Colonic mucosa (tissue), 4 donors: ENCODE measurements at regions not wholly inside any gene's neighbourhood (a gene's known extent, or its start where the extent isn't known, plus 50 kb on each side); places are given as distances from the start of the nearest gene placed in this dataset.

Experiments
- DNase-seq: peaks from one replicate; pipeline ENCODE4 v3.0.0-alpha.2; 2020
- H3K27ac ChIP-seq: fragments of 200-600 bp; one replicate; pipeline ENCODE4 v1.8.0; 2021
- H3K27me3 ChIP-seq: fragments of 200-600 bp; one replicate; pipeline ENCODE4 v1.8.0; 2021
- H3K36me3 ChIP-seq: fragments of 200-600 bp; one replicate; pipeline ENCODE4 v1.8.0; 2021
- H3K4me1 ChIP-seq: fragments of 200-600 bp; one replicate; pipeline ENCODE4 v1.8.0; 2021; ENCODE audit warnings: mild to moderate bottlenecking
- H3K4me3 ChIP-seq: fragments of 200-600 bp; one replicate; pipeline ENCODE4 v1.8.0; 2021
- H3K9ac ChIP-seq, 2 donors: one replicate each; pipeline ENCODE4 v1.7.0; 2013; ENCODE audit warnings: control low read depth in 2 of 2, low read depth in 2 of 2, low read length in 2 of 2
- H3K9me3 ChIP-seq: fragments of 200-600 bp; one replicate; pipeline ENCODE4 v1.8.0; 2021
- CTCF ChIP-seq: fragments of 200-600 bp; IDR thresholded peaks from one replicate; pipeline ENCODE4 v1.8.0; 2022; ENCODE audit warnings: antibody characterized with exemption, mild to moderate bottlenecking
- intact Hi-C: fragments of 100-400 bp; cut with DNase I; formaldehyde crosslinking; loops from one replicate; pipeline ENCODE4 v1.14.1; 2022
- donor health status: healthy.
- donor health status: DM: no; HTN: no; CAD: no.
- donor health status: DM: no; HTN: no; CAD: no.

GRCh38 chr5:28543473-28544098 is 1505.2 kb upstream of the CDH9 start:
- H3K4me1 ChIP-seq: no peaks in the 10 kb centered on the region
- no peaks in the 10 kb centered on the region for H3K9me3 ChIP-seq
- no peaks in the 10 kb centered on the region for H3K36me3 ChIP-seq
- H3K4me3 ChIP-seq: no peak overlapping the region
- H3K9ac ChIP-seq: no peak overlapping the region
- DNase-seq: no peak
- intact Hi-C loops: no loop called here
- no peak overlapping the region for H3K27ac ChIP-seq
- no peaks in the 10 kb centered on the region for H3K27me3 ChIP-seq
- no peak for TF ChIP-seq CTCF

GRCh38 chr5:28542987-28543386 is 1504.6 kb upstream of the CDH9 start:
- no peak for TF ChIP-seq CTCF
- H3K9ac ChIP-seq: no peak overlapping the region
- DNase-seq: no peak
- no peaks in the 10 kb centered on the region for H3K4me1 ChIP-seq
- H3K9me3 ChIP-seq: no peaks in the 10 kb centered on the region
- no peak overlapping the region for H3K27ac ChIP-seq
- intact Hi-C loops: no loop called here
- no peaks in the 10 kb centered on the region for H3K36me3 ChIP-seq
- H3K4me3 ChIP-seq: no peak overlapping the region
- no peaks in the 10 kb centered on the region for H3K27me3 ChIP-seq

- DNase-seq: no peak
- no peak overlapping the region for H3K27ac ChIP-seq
- H3K27me3 ChIP-seq: no peaks in the 10 kb centered on the region
- no peak for TF ChIP-seq CTCF
- no peaks in the 10 kb centered on the region for H3K36me3 ChIP-seq
- H3K9me3 ChIP-seq: no peaks in the 10 kb centered on the region
- H3K4me3 ChIP-seq: no peak overlapping the region
- H3K4me1 ChIP-seq: no peaks in the 10 kb centered on the region
- H3K9ac ChIP-seq: no peak overlapping the region
- intact Hi-C loops: no loop called here
Measured at GRCh38 chr5:28523888-28524635, 1485.7 kb upstream of the CDH9 start.

GRCh38 chr5:28523416-28523815 is 1485.0 kb upstream of the CDH9 start:
- TF ChIP-seq CTCF: no peak

GRCh38 chr5:28517691-28518090 is 1479.3 kb upstream of the CDH9 start:
- Histone ChIP-seq H3K9me3 (no peaks in the 10 kb centered on the region), H3K36me3 (no peaks in the 10 kb centered on the region), H3K9ac (no peak overlapping the region), H3K27ac (no peak overlapping the region), H3K4me3 (no peak overlapping the region), H3K27me3 (no peaks in the 10 kb centered on the region), H3K4me1 (no peaks in the 10 kb centered on the region)
- DNase-seq: no peak
- TF ChIP-seq CTCF: no peak
- intact Hi-C loops: no loop called here

More at GRCh38 chr5:28523416-28523815, 1485.0 kb upstream of the CDH9 start:
- Histone ChIP-seq H3K4me3 (no peak overlapping the region), H3K36me3 (no peaks in the 10 kb centered on the region), H3K27ac (no peak overlapping the region), H3K4me1 (no peaks in the 10 kb centered on the region), H3K27me3 (no peaks in the 10 kb centered on the region), H3K9me3 (no peaks in the 10 kb centered on the region), H3K9ac (no peak overlapping the region)
- intact Hi-C loops: no loop called here
- no peak for DNase-seq
